ENCODE measurements at regions not wholly inside any gene's neighbourhood (a gene's known extent, or its start where the extent isn't known, plus 50 kb on each side); places are given as distances from the start of the nearest gene placed in this dataset.
"Not testable (repeated sequence)": the region's sequence is repeated elsewhere in the genome, so short reads cannot be mapped to it uniquely, and the experiment has no call there.

DNA sequence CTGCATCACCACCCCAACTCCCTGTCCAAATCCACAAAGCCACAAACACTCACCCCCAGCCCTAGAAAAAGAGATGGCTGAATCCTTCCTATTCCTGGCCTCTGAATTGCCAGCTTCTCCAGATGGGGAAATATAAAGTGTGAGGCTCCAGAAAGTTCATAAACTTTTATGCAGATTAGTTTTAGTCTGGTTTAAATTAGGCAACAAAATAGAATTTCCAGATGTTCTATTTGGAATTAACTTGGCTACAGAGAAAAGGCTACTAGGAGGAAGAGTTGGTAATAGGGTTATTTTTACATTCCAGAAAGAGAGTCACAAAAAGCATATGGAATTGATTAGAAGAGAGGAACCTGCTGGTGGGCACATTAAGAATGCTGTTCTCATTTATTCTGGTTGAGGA is 56.0 kb downstream of the EN1 start:
- DNase-seq (ENCODE audit: low spot score), result peak; percentile 69

DNA sequence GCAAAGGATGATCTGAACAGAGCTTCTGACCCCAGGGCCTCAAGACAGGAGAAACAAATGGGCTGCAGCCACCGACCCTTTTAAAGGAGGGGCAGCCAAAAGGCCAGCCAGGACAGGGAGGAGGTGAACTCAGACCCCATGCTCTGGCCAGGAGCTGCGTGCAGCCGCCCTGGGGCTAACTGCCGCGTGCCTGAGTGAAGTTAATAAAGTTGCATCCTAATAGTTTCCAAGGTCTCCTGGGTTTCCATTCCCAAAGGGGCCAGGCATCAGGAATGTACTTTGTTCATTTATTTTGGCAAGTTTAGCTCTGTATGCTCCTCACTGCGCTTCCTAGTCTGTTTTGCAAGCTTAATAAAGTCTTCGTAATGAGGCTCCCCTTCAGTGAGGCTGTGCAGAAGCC is 60.7 kb downstream of the EN1 start:
- DNase-seq (ENCODE audit: low spot score), result no peak

DNA sequence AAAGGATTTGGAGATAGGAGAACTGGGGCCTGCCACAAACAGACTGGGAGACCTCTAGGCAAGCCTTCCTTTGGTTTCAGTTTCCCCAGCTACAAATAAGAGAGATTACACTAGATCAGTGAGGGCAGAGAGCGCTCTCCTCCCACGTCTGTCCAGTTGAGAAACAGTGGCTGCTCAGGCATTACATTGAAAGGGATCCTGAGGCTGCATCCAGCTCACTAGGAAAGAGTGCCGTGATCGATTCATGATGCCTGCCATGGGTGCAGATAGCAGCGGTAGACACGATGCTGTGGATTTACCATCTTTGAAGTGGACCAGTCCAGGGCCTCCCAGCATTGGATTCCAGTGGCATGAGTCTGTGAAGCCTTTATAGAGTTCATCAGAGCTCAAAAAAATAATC is 62.6 kb downstream of the EN1 start:
- no peak for DNase-seq (ENCODE audit: low spot score)

DNA sequence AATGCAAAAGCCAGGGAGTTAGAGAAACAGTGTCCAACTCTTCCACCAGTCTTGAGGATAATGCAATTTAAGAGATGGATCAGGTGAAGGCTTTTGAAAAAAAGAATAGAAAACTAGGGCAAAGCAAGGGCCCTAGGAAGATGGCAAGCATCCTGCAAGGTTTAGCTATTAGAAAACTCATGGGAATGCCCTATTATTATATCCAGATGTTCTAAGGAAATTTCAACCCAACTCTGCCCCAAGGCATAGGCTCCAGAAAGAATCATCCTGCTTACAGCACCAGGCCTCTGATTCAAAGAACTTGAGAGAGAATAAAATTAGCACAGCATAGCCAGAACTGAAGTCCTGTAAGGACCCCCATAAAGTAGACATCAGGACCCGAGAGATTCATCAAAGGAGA is 68.1 kb downstream of the EN1 start:
- peak; percentile 24 for DNase-seq (ENCODE audit: low spot score)

DNA sequence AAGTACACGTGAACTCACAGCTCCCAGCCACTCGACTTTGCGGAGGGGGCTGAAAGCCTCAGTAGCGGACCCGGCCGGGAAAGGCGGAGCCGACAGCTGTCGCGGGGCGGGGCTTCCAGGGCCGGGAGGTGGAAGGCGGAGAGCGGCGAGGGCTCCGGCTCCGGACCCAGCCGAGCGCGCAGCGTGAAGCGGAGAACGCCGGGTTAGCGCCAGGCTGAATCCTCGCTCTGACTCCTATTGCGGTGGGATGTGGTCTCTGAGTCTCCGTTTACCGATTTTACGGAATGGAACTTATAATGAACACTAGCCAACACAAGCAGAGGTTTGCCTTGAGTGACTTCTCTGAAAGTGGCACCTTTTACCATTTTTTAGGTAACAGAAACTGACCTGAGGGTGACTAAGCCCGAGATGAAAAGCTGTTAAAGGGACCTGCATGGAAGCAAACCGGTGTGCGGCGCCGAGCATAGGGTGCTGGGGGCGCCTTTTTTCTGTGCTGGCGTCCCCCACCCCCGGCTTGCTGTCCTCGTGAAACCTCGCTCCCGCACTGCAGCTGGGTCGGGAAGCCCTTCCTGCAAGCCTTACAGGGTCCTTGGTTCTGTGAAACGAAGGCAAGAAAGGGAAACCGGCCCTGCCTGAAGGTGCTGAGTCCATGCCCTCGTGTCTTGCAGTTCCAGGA is 72.9 kb downstream of the EN1 start:
- peak; percentile 95 for DNase-seq (ENCODE audit: low spot score)

DNA sequence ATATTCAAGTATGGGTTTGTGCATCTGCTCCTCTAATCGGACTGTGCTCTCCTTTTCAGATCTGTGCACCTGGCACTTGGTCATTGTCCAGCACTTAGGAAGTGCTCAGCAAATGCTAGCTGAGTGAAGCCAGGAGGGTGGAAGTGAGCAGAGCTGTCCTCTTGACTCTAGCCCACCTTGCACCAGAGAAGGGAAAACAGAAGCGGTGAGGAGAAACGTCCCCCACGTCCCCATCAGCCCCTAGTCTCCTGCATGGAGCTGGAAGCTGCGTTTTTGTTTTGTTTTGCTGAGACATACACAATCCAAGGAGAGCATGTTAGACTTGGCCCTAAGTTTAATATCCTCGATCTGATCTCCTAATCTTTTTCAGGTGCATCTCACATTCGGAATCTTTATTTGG is 73.6 kb downstream of the EN1 start:
- no peak for DNase-seq (ENCODE audit: low spot score)

DNA sequence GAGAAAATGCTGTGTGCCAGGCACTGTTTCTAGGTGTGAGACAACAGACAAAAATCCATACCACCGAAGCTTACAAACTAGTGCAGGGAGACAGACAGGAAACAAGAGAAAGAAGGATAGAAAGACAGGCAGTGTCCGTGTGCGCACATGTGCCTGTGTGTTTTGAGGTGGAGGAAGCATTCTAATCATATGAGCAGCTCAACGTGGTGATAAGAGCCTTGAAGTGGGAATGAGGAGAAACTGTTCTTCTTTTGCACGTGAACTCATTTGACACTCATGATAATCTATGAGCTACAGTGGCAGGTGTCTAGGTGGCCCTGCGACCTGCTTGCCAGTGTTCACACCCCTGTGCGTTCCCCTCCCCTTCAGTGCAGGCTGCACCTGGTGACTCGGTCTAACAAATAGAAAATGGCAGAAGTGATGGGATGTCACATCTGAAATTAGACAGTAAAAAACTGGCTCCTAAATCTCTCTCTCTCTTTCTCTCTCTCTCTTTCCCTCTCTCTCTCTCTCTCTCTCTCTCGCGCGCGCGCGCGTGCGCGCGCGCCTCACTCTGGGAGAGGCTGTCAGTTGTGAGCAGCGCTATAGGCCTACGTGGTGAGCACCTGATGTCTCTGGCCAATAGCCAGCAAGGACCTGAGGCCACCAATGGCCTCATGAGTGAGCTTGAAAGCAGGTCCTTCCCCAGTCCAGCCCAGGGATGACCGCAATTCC is 74.8 kb downstream of the EN1 start:
- DNase-seq (ENCODE audit: low spot score), result no peak

DNA sequence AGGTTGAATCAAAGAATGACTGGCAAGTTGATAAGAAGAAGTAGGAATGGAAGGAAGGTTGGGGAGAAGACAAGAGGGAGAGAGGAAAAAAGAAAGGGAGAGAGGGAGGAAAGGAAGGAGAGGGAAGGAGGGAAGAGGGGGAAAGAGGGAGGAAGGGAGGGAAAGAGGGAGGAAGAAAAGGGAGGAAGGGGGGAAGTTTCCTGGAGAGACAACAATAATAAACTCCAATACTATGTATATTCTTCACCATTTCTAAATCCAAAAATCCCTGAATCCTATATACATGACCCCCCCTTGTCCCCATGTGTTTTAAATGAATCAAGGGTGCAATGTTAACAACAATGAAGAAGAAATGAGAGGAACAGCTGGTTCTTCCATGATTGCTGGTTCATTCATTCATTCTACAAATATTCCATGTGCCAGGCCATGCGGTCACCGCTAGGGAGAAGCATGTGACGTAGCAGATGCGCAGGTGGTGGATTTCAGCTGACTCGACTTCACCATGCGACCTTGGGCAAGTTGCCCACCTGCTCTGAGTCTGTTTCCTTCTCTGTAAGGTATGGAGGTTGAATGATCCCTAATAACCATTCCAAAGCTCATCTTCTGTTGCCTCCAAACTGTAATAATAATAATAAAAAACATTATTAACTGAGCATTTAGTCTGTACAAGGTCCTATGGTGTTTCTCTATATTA is 77.6 kb downstream of the EN1 start:
- no peak for DNase-seq (ENCODE audit: low spot score)

DNA sequence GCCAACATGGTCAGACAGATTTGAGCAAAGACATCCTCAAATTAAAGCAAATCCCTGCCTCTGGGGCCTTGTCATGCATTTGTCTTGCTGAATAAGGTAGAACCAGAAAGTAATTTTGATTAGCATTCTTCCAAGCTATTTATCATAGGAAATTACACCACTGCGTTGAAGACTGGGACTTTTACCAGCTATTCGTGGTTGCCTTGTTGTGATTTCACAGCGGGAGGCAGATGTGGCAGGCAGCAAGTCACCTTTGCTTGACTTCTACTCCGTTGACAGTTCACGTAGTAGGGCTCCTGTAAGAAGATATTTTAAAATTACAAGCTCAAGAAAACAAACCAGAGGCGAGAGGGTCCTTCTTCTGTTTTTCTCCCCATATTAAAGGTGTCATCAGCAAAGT is 80.6 kb downstream of the EN1 start:
- no peak for DNase-seq (ENCODE audit: low spot score)

DNA sequence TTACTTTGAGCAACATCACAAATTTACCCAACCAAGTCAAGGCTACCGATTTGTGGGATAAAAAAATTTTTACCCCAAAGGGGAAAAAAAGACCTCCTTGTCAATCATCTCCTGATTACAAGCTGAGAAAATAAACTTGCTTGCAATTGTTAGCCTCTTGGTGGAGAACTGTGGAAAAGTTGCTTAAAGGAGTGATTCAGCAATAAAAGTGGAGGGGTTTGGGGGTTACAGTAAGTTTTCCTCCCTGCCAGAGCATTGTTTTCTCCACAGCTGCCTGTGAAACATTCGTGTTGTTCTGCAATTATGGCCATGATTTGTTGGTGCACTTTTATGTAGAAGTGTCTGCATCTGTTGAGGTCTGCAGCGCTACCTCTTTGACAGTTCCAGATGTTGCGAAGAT is 82.6 kb downstream of the EN1 start:
- no peak for DNase-seq (ENCODE audit: low spot score)

DNA sequence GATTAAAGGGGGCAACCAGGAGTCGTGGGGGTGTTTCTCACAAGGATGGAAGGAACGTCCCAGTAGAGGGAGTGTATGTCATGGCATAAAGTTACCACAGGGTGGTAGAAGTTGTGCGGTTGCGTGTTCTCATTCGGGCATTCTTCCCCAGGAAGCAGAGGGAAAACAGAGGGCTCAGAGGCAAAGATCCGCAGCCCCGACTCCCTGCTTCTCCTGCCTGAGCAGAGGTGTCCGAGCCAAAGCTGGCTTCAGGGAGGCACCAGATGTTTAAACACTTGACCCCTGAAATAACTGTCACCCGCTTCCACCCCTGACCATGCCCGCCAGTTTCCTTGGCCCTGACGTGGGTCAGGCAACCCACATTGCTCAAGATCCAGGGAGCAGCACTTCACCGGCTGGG is 83.7 kb downstream of the EN1 start:
- peak; percentile 90 for DNase-seq (ENCODE audit: low spot score)

DNA sequence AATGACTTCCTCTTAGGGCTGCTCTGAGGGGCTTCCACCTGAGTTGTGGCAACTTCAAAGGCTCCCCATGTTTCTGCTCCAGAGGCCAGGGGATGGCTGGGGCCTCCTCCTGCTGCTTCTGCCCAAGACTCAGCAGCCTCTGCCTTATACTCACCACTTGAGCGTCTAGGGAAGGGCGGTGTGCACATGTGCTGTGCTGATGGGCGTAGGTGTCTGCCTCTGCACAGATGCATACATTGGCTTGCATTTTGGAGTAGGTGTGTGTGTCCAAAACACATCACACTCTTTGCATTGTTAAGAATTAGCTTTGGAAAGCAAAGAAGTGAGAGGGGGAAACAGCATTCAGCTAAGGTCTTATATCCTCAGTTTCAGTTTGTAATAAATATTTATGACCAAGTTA is 85.2 kb downstream of the EN1 start:
- DNase-seq (ENCODE audit: low spot score), result no peak

DNA sequence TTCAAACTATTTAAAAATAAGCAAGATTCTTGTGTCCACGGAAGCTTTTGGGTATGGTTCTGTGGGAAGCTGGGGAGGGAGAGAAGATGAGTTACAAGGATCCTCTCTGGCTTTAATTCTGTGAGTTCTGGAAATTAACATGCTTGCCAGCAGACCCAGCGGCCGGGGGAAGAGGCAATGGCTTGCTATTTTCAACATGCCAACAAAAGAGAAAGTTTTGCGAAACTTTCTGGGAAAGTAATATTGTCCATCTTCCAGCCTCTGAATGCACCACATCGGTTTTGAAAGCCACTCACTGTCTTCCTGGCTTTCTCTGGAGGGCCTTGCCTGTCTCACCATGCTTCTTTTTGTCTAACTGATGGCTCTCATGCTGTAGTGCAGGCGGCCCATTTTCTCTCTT is 85.7 kb downstream of the EN1 start:
- DNase-seq (ENCODE audit: low spot score), result peak; percentile 20

DNA sequence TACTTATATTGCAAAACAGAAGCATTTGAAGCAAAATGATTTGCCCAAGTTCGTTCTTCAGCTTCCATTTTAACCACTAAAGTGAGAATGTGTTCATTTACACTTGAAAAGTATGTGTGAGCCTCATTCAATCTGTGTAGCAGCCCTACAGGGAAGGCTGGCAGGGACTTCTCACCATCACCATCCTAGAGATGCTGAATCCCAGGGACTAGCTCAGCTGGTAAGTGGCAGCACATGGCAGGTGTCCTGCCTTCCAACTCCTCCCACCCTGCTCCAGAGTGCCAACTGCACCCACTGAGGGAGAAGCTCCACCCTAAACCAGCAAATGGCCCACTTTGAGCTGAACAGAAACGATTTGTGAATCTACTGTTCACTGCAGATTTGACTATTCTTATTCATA is 91.5 kb downstream of the EN1 start:
- DNase-seq (ENCODE audit: low spot score), result no peak

DNA sequence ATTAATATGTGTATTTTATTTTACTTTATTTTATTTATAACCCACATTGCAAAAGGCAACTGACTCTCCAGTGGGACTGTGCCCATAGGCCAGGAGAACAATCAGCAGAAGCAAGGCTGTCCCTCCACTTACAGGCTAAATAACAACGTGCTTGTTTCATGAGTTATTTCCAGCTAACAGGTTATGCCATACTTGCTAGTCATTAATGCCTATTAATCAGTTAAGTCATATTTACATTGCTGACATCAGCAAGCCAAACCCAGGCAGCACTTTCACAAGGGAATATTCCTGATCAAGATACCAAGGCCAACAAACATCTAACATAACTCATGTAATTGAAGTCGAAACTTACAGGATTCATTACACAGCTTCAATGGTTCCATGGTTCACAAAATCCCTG is 92.1 kb downstream of the EN1 start:
- no peak for DNase-seq (ENCODE audit: low spot score)

DNA sequence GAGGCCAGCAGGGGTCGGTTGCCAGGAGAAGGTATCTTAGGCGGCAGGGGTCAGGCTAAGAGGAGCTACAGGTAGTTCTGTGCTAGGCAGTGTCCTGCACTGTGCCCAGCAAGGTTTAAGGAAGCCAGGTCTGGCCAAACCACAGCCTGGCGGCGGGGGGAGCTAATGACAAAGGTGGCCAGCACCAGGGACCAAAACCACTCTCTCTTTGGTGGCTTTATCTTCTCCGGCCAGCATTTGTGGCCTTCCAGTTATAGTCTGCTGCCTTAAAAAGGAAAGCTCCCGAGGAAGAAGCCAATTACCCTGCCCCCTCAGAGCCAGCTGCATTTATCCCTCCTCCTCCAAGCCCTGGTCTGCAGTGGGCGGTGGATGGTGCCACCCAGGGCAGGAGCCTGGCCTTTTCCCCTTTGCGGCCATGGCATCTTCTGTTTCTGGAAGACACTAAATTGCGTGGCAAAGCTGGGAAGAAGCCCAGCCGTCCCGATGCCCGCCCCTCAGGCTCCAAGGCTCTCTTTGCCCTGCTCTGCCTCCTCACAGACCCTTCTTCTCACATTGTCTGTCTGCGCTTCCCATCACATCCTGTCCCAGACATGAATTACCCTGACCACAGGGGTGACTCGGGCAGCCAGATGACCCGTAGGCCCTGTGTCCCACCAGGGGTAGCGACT is 94.6 kb downstream of the EN1 start:
- DNase-seq (ENCODE audit: low spot score), result no peak

DNA sequence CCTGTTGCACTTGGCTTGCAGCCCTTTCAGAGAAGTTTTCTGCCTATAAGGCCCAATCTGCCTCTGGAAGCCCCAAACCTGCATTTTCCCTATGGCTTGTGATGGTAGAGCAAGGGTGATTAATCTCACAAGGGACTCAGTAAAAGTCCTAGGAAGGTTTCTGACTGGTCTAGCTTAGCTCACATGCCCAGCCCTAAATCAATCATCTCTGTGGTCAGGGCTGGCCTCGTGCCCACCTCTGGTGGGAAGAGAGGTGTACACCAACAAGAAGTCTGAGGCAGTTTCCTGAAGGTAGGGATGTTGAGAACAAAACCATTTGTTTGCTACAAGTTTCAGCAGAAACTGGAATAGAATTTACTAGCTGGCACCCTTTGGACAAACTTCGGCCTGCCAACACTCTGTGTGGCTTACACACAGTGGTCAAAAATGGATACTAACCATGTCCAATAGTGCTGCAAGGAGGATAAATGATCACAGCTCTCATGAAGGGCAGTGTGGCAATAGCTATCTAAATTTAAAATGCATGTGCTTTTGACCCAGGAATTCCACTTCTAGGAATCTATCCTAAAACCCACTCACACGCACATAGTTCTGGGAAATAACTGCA is 96.4 kb downstream of the EN1 start:
- DNase-seq (ENCODE audit: low spot score), result peak; percentile 46

DNA sequence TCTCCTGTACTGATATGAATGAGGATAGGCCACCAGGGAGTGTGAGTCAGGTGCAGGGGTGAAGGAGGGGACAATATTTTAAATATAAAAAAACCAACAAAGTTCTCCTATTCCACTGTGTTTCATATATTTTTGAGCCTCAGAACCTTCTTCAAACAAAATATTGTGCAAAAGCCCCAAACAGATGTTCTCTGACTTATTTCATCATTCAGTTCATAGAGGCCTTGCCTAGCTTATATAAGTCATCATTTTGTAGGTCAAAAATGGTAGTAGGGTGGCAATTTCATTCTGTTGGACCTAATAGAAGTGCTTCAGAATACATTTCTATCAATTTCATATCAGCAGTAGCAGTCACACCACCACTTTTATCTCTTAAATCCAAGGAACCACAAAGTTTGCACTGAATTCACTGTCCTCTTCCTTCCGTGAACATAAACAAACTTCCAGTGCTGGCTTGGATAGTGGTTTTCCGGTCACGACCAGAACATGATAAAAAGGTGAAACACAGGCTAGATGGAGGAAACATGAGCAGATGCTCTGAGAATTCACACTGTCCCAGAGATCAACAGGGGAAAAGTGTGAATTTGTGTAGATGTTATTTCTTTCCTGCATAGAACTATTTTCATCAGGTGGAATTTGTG is 99.1 kb downstream of the EN1 start:
- DNase-seq (ENCODE audit: low spot score), result no peak

DNA sequence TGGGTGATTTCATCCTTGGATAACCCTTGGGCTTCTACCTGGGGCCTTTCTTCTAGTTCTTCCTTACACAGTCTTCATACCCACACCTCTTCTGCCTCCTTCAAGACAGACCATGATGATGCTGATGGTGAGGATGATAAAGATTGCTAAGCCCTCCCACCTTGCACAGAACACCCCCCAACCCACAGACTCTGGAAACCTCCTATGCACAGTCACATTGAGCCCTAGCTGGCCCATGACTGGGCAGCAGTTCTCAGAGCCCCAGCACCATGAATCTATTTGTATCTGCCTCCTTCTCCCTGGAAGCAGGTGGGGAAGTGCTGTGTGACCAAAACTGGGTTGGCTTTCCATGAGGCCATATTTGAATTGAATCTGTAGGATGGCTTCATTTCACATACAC is 99.8 kb downstream of the EN1 start:
- DNase-seq (ENCODE audit: low spot score), result no peak

DNA sequence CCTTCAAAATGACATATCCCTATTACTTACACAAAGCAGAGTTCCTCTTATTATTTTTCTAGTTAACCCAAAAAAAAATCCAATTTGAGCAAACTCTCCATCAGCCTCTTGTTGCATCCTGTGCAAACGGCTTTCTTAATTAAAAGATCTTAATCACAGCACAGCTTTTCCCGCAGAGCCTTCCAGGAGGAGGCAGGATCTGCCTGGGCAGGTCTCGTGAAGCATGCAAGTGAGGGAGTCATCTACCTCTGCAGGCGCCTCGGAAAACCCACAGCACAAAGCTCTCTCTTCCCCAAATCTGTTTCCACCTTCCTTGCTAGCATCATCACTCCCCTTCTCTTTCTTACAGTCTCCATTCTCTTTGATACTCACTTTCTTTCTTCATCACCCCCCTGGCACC is 100.4 kb downstream of the EN1 start:
- no peak for DNase-seq (ENCODE audit: low spot score)

DNA sequence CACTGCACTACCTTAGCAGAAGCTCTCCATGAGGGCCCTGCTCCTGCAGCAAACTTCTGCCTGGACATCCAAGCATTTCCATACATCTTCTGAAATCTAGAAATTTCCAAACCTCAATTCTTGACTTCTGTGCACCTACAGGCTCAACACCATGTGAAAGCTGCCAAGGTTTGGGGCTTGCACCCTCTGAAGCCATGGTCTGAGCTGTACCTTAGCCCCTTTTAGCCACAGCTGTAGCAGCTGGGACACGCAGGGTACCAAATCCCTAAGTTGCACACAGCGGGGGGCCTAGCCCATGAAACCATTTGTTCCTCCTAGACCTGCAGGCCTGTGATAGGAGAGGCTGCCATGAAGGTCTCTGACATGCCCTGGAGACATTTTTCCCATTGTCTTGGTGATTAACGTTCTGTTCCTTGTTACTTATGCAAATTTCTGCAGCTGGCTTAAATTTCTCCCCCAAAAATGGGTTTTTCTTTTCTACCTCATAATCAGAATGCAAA is 102.7 kb downstream of the EN1 start:
- not testable (repeated sequence) for DNase-seq (ENCODE audit: low spot score)

Data from GM03348 (cell line).